SHP77 (cell line): ENCODE measurements at regions not wholly inside any gene's neighbourhood (a gene's known extent, or its start where the extent isn't known, plus 50 kb on each side); places are given as distances from the start of the nearest gene placed in this dataset.
"Not testable (repeated sequence)": the region's sequence is repeated elsewhere in the genome, so short reads cannot be mapped to it uniquely, and the experiment has no call there.

ENCODE experiments used
- DNase-seq, 2 experiments: peaks; one replicate each; lab custom pipeline; 2025; lab: John Stamatoyannopoulos, UW

GRCh38 chr4:33072298-33073089 is 2352.3 kb downstream of the PCDH7 start:
- no peak for DNase-seq

GRCh38 chr4:33073811-33074210 is 2353.6 kb downstream of the PCDH7 start:
- no peak for DNase-seq

GRCh38 chr4:33078145-33078544 is 2358.0 kb downstream of the PCDH7 start:
- DNase-seq: no peak

GRCh38 chr4:33080275-33080674 is 2360.1 kb downstream of the PCDH7 start:
- no peak for DNase-seq

- DNase-seq: no peak
These were observed 2365.5 kb downstream of the PCDH7 start for GRCh38 chr4:33085709-33086108.

GRCh38 chr4:33086331-33086925 is 2366.3 kb downstream of the PCDH7 start:
- no peak for DNase-seq

- DNase-seq: no peak
These were observed 2368.5 kb downstream of the PCDH7 start for GRCh38 chr4:33088713-33089112.

GRCh38 chr4:33090910-33091309 is 2370.7 kb downstream of the PCDH7 start:
- DNase-seq: no peak

- no peak for DNase-seq
These were observed 2371.8 kb downstream of the PCDH7 start for GRCh38 chr4:33091961-33092360.

GRCh38 chr4:33104273-33104672 is 2384.1 kb downstream of the PCDH7 start:
- no peak for DNase-seq

GRCh38 chr4:33107814-33108213 is 2387.6 kb downstream of the PCDH7 start:
- no peak for DNase-seq

- DNase-seq: no peak
These were observed 2390.9 kb downstream of the PCDH7 start for GRCh38 chr4:33111117-33111516.

GRCh38 chr4:33116871-33117270 is 2396.7 kb downstream of the PCDH7 start:
- no peak for DNase-seq

- DNase-seq: no peak
These were observed 2405.8 kb downstream of the PCDH7 start for GRCh38 chr4:33126002-33126401.

- not testable (repeated sequence) for DNase-seq
These were observed 2410.5 kb downstream of the PCDH7 start for GRCh38 chr4:33130662-33131061.

- no peak for DNase-seq
These were observed 2413.6 kb downstream of the PCDH7 start for GRCh38 chr4:33133723-33134122.

GRCh38 chr4:33134366-33134765 is 2414.2 kb downstream of the PCDH7 start:
- no peak for DNase-seq

GRCh38 chr4:33149658-33150524 is 2429.7 kb downstream of the PCDH7 start:
- no peak for DNase-seq

GRCh38 chr4:33150525-33150910 is 2430.3 kb downstream of the PCDH7 start:
- no peak for DNase-seq

- DNase-seq: no peak
These were observed 2440.0 kb downstream of the PCDH7 start for GRCh38 chr4:33160126-33160525.

- DNase-seq: no peak
These were observed 2441.0 kb downstream of the PCDH7 start for GRCh38 chr4:33161202-33161601.

- no peak for DNase-seq
These were observed 2442.0 kb downstream of the PCDH7 start for GRCh38 chr4:33162122-33162521.
